Stimulated activated CD8-positive, alpha-beta memory T cell treated with anti-CD3 and anti-CD28 coated beads, Interleukin-4, amount 100 ng/mL, for 48 hours (primary cell): ENCODE measurements at regions not wholly inside any gene's neighbourhood (a gene's known extent, or its start where the extent isn't known, plus 50 kb on each side); places are given as distances from the start of the nearest gene placed in this dataset.
"Not testable (repeated sequence)": the region's sequence is repeated elsewhere in the genome, so short reads cannot be mapped to it uniquely, and the experiment has no call there.

Source experiments
- DNase-seq: peaks from one replicate; pipeline ENCODE4 v3.0.0-alpha.2; 2020

- no peak for DNase-seq
These were observed 984.4 kb upstream of the AUTS2 start for GRCh38 chr7:68613897-68614296.

- DNase-seq, result no peak
These were observed 978.7 kb upstream of the AUTS2 start for GRCh38 chr7:68619526-68619925.

GRCh38 chr7:68622500-68622899 is 975.8 kb upstream of the AUTS2 start:
- no peak for DNase-seq

DNA sequence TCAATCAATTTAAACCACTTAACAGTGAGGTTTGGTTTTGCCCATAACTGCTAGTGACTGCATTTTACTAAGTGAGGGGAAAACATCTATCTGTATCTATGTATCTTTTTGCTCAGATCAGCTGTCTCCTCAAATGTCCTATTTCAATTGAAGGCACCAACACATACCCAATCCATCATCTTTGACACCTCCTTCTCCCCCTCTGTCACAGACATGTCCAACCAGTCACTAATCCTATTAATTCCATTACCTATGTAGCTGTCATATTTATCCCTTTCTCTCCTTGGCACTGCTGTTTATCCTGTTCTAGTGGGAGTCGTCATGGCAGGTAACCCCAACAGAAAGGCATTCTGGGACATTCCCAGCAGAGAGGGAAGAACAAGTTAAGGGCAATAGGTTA is 975.2 kb upstream of the AUTS2 start:
- DNase-seq, result no peak

- DNase-seq, result no peak
These were observed 970.9 kb upstream of the AUTS2 start for GRCh38 chr7:68627247-68627864.

- DNase-seq, result not testable (repeated sequence)
These were observed 967.4 kb upstream of the AUTS2 start for GRCh38 chr7:68630914-68631313.

DNA sequence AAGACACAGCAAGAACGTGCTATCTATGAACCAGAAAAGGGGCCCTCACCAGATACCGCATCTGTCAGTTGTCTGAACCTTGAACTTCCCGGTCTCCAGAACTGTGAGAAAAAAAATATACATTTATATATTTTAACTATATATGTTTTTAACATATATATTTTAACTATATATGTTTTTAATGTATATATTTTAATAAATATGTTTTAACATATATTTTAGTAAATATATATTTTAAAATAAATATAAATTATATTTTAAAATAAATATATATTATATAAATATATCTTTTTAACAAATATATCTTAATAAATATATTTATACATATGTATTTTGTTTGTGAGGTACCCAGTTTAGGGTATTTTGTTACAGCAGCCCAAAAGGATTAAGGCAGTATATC is 958.2 kb upstream of the AUTS2 start:
- DNase-seq, result no peak

GRCh38 chr7:68642727-68643126 is 955.5 kb upstream of the AUTS2 start:
- DNase-seq, result no peak

DNA sequence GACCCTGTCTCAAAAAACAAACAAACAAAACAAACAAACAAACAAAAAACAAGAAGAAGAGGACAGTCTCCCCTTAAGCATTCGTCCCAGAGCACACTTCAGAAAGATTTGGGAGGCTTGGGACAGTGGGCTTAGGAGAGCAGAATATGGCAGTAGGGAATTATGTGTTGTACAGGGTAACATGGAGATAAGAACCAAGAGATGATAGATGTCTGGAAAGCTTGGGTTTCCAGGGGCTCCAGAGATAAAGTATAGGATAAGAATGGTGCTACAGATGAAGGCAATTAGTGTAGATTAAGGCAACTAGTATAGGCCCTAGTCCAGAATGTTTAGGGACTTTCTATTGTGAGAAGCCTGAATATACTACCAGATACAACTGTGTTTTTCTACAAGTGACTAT is 934.9 kb upstream of the AUTS2 start:
- DNase-seq, result no peak

DNA sequence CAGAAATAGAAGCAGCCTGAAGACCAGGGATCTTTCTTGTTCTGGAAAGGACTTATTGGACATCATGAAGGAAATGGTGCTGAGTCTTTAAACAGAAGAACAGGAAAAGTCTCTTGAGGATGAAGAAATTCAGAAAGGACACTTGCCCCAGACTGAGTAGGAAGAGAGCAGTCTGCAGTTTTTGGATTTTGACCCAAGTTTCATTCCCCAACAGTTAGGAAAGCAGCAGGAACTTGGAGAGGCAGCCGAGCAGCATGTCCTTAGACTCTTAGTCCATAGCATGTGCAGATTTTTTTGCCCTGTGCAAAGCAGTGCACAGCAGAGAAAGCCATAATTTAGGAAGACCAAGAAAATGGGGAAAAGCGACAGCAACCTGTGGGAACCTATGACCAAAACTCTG is 927.2 kb upstream of the AUTS2 start:
- no peak for DNase-seq

- DNase-seq, result no peak
These were observed 926.6 kb upstream of the AUTS2 start for GRCh38 chr7:68671671-68672070.

GRCh38 chr7:68674826-68675225 is 923.4 kb upstream of the AUTS2 start:
- no peak for DNase-seq

GRCh38 chr7:68676813-68677535 is 921.3 kb upstream of the AUTS2 start:
- DNase-seq, result no peak

GRCh38 chr7:68678196-68678595 is 920.1 kb upstream of the AUTS2 start:
- no peak for DNase-seq

DNA sequence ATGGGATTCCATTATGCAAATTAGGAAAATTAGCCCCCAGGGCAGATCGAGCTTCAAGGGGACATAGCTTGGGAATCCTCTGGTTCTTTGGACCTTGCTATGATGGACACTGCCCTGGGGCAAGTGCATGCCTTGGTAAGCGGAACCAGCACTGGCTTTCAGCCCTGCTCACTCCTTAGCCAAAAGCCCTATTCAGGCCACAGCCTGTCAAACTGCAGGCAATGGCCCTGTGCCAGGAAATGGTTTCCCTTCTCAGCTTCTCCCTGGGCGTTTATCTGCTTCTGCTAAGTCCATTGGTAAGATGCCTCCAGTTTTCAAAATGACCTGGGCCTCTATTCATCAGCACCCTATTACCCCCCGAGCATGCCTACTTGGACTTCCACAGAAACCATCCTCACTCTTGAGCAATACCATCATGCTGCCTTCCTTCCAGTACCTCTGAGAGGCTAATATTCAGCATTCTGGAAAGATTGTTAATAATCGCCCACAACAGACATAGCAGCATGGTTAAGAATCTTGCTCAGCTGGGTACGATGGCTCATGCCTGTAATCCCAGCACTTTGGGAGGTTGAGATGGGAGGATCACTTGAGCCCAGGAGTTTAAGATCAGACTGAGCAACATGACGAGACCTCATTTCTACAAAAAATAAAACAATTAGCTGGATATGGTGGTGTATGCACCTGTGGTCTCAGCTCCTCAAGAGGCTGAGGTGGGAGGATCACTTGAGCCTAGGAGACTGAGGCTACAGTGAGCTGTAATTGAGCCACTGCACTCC is 918.6 kb upstream of the AUTS2 start:
- DNase-seq, result no peak

GRCh38 chr7:68680235-68680872 is 917.9 kb upstream of the AUTS2 start:
- DNase-seq, result no peak

DNA sequence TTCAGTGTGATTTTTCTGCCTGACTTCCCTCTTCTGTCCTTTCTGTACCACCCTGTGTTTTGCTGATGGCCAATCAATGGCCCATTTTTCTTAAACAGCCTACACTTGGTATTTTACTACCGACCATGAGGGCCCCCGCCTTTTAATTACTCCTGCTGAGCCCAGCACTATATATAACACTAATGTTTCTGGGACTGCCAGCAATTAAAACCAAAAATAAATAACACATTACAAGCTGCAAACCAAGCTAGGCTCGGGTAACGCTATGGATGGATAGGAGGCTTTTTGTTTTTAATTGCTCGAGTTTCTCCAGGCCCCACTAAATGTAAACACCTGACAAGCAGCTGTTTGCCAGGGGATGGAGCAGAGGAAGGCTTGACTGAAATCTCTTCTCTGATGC is 915.4 kb upstream of the AUTS2 start:
- DNase-seq, result no peak

- no peak for DNase-seq
These were observed 913.9 kb upstream of the AUTS2 start for GRCh38 chr7:68684246-68684839.

DNA sequence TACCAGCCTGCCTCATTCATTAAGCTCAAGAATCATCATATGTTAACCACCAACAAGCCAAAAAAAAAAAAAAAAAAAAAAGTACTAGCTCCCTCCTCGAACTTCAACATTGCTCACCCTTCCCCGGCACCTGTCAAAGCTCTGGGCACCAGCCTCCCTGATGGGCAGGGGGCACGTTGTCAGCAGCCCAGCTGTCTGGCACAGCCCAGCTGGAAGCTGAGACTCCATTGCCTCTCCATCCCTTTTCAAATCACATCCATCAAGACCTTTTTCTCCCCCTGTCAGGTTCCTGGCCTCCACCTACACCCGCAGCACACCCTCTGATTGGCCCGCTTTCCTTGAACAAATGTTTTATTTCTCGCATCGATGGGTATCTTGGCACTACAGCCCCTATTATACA is 913.3 kb upstream of the AUTS2 start:
- DNase-seq, result no peak

GRCh38 chr7:68688416-68689086 is 909.7 kb upstream of the AUTS2 start:
- no peak for DNase-seq

GRCh38 chr7:68689087-68689433 is 909.2 kb upstream of the AUTS2 start:
- DNase-seq, result no peak
